ENCODE measurements at regions not wholly inside any gene's neighbourhood (a gene's known extent, or its start where the extent isn't known, plus 50 kb on each side); places are given as distances from the start of the nearest gene placed in this dataset.

DNA sequence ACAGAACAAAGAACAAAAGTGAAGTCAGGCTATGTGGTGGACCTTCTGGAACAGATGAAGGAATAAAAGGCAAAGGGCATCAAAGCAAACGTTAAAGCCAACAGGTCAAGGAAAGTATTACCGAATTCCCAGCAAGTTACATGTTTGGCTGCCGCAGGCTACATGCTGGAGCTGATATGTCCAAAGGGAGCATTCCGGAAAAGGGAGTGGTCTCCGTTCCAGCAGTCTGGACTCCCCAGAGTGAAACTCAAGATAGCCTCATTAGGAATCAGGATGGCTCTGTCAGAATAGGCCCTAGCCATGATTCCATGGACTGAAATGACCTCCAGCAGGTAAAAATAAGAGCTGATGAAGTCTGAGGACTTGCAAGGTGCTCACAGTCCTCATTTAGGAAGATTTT is 379.8 kb upstream of the PRICKLE1 start:
- TF ChIP-seq, protein P1, sequence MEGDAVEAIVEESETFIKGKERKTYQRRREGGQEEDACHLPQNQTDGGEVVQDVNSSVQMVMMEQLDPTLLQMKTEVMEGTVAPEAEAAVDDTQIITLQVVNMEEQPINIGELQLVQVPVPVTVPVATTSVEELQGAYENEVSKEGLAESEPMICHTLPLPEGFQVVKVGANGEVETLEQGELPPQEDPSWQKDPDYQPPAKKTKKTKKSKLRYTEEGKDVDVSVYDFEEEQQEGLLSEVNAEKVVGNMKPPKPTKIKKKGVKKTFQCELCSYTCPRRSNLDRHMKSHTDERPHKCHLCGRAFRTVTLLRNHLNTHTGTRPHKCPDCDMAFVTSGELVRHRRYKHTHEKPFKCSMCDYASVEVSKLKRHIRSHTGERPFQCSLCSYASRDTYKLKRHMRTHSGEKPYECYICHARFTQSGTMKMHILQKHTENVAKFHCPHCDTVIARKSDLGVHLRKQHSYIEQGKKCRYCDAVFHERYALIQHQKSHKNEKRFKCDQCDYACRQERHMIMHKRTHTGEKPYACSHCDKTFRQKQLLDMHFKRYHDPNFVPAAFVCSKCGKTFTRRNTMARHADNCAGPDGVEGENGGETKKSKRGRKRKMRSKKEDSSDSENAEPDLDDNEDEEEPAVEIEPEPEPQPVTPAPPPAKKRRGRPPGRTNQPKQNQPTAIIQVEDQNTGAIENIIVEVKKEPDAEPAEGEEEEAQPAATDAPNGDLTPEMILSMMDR (IDR thresholded peaks at IDR 0.05; ENCODE audit: insufficient read depth, low read length) = no peak
- no peak for TF ChIP-seq POLR2AphosphoS5 (IDR thresholded peaks at IDR 0.05; ENCODE audit: low read depth)

Measured in HL-60 (cell line).